ENCODE measurements at regions not wholly inside any gene's neighbourhood (a gene's known extent, or its start where the extent isn't known, plus 50 kb on each side); places are given as distances from the start of the nearest gene placed in this dataset.

GRCh38 chr7:12987238-12987637 lies 299.8 kb downstream of the ARL4A start:
- Mint-ChIP-seq H3K27ac (ENCODE audit: unreplicated experiment) (no peak overlapping the region), H3K36me3 (ENCODE audit: low read depth) (peaks cover 13% of the 10 kb centered on the region), H3K27me3 (ENCODE audit: low read depth) (no peaks in the 10 kb centered on the region), H3K4me1 (no peaks in the 10 kb centered on the region), H3K9me3 (no peaks in the 10 kb centered on the region), H3K4me3 (no peak overlapping the region)
- no peak for TF ChIP-seq CTCF (conservative IDR thresholded peaks at IDR 0.05)
- no peak for DNase-seq (ENCODE audit: low read depth, low spot score)

- H3K9me3 Mint-ChIP-seq = no peaks in the 10 kb centered on the region
- TF ChIP-seq CTCF (conservative IDR thresholded peaks at IDR 0.05) = no peak
- no peaks in the 10 kb centered on the region for H3K4me1 Mint-ChIP-seq
- no peak overlapping the region for H3K4me3 Mint-ChIP-seq
- peak overlapping the region; percentile 58 for H3K27ac Mint-ChIP-seq (ENCODE audit: unreplicated experiment)
- DNase-seq (ENCODE audit: low read depth, low spot score) = no peak
- H3K36me3 Mint-ChIP-seq (ENCODE audit: low read depth) = peaks cover 10% of the 10 kb centered on the region
- H3K27me3 Mint-ChIP-seq (ENCODE audit: low read depth) = no peaks in the 10 kb centered on the region
These were observed 303.0 kb downstream of the ARL4A start for GRCh38 chr7:12990440-12990839.

GRCh38 chr7:12993025-12993424 lies 305.6 kb downstream of the ARL4A start:
- Mint-ChIP-seq H3K27ac (ENCODE audit: unreplicated experiment) (no peak overlapping the region), H3K9me3 (peaks cover 4% of the 10 kb centered on the region), H3K27me3 (ENCODE audit: low read depth) (no peaks in the 10 kb centered on the region), H3K4me1 (no peaks in the 10 kb centered on the region), H3K4me3 (no peak overlapping the region), H3K36me3 (ENCODE audit: low read depth) (peaks cover 10% of the 10 kb centered on the region)
- no peak for DNase-seq (ENCODE audit: low read depth, low spot score)
- TF ChIP-seq CTCF (conservative IDR thresholded peaks at IDR 0.05) = no peak

GRCh38 chr7:12995912-12996469 lies 308.6 kb downstream of the ARL4A start:
- peaks cover 20% of the 10 kb centered on the region for H3K9me3 Mint-ChIP-seq
- no peak overlapping the region for H3K4me3 Mint-ChIP-seq
- no peak overlapping the region for H3K27ac Mint-ChIP-seq (ENCODE audit: unreplicated experiment)
- H3K36me3 Mint-ChIP-seq (ENCODE audit: low read depth) = peaks cover 22% of the 10 kb centered on the region
- no peaks in the 10 kb centered on the region for H3K27me3 Mint-ChIP-seq (ENCODE audit: low read depth)
- no peaks in the 10 kb centered on the region for H3K4me1 Mint-ChIP-seq
- TF ChIP-seq CTCF (conservative IDR thresholded peaks at IDR 0.05) = no peak
- DNase-seq (ENCODE audit: low read depth, low spot score) = no peak

GRCh38 chr7:13007331-13007730 lies 319.9 kb downstream of the ARL4A start:
- no peak for TF ChIP-seq CTCF (conservative IDR thresholded peaks at IDR 0.05)
- no peak for DNase-seq (ENCODE audit: low read depth, low spot score)
- H3K4me1 Mint-ChIP-seq = peaks cover 4% of the 10 kb centered on the region
- no peak overlapping the region for H3K27ac Mint-ChIP-seq (ENCODE audit: unreplicated experiment)
- peaks cover 50% of the 10 kb centered on the region for H3K36me3 Mint-ChIP-seq (ENCODE audit: low read depth)
- no peak overlapping the region for H3K4me3 Mint-ChIP-seq
- H3K9me3 Mint-ChIP-seq = peaks cover 23% of the 10 kb centered on the region
- no peaks in the 10 kb centered on the region for H3K27me3 Mint-ChIP-seq (ENCODE audit: low read depth)
